Neuronal stem cell (in vitro differentiated cells): ENCODE measurements at regions not wholly inside any gene's neighbourhood (a gene's known extent, or its start where the extent isn't known, plus 50 kb on each side); places are given as distances from the start of the nearest gene placed in this dataset.

Source experiments
- DNase-seq: peaks from one replicate; pipeline ENCODE4 v3.0.0-alpha.2; 2013; ENCODE audit warnings: low spot score
- H2AFZ ChIP-seq: one replicate; pipeline ENCODE4 v1.6.1; 2013; ENCODE audit warnings: mild to moderate bottlenecking, low read length, inconsistent platforms
- H2AK5ac ChIP-seq: 2 replicates; pipeline ENCODE4 v1.6.1; 2013; ENCODE audit warnings: low read depth, mild to moderate bottlenecking, inconsistent platforms, low read length, moderate library complexity, mixed read lengths
- H2BK120ac ChIP-seq: 2 replicates; pipeline ENCODE4 v1.6.1; 2013; ENCODE audit warnings: low read depth, mild to moderate bottlenecking, inconsistent platforms, low read length, moderate library complexity, mixed read lengths
- H2BK12ac ChIP-seq: one replicate; pipeline ENCODE4 v1.6.1; 2013; ENCODE audit warnings: low read length, inconsistent platforms
- H2BK15ac ChIP-seq: 2 replicates; pipeline ENCODE4 v1.6.1; 2013; ENCODE audit warnings: mild to moderate bottlenecking, low read length, inconsistent platforms, mixed read lengths
- H2BK5ac ChIP-seq: one replicate; pipeline ENCODE4 v1.6.1; 2013; ENCODE audit warnings: inconsistent platforms, mild to moderate bottlenecking, low read length, moderate library complexity
- H3K14ac ChIP-seq: one replicate; pipeline ENCODE4 v1.6.1; 2013; ENCODE audit warnings: low read length, inconsistent platforms
- H3K18ac ChIP-seq: 2 replicates; pipeline ENCODE4 v1.6.1; 2013; ENCODE audit warnings: low read length, inconsistent platforms
- H3K23ac ChIP-seq: 2 replicates; pipeline ENCODE4 v1.6.1; 2013; ENCODE audit warnings: low read depth, mild to moderate bottlenecking, mixed read lengths, low read length, inconsistent platforms; ENCODE audit not compliant: poor library complexity
- H3K27ac ChIP-seq: replicated peaks from 3 replicates; pipeline ENCODE4 v1.5.1; 2013; ENCODE audit warnings: low read length, inconsistent platforms
- H3K27me3 ChIP-seq, 3 experiments: 2 replicates each; pipeline ENCODE4 v1.6.1; 2013; ENCODE audit warnings: low read length in 3 of 3, mild to moderate bottlenecking in 2 of 3, inconsistent platforms in 1 of 3, low read depth in 1 of 3, mixed read lengths in 1 of 3, moderate library complexity in 1 of 3; ENCODE audit not compliant: control insufficient read depth in 3 of 3, insufficient read depth in 3 of 3
- H3K36me3 ChIP-seq, 2 donors: replicated peaks in 1 of 2; 2 replicates each; pipeline ENCODE4 v1.6.1; 2013; ENCODE audit warnings: low read length in 2 of 2; ENCODE audit not compliant: control insufficient read depth in 2 of 2, insufficient read depth in 2 of 2
- H3K4ac ChIP-seq: 2 replicates; pipeline ENCODE4 v1.6.1; 2013; ENCODE audit warnings: inconsistent platforms, mild to moderate bottlenecking, low read length, moderate library complexity
- H3K4me1 ChIP-seq, 2 donors: 1 replicate in 1 of 2; 2 replicates in 1 of 2; pipeline ENCODE4 v1.6.1; 2013; ENCODE audit warnings: low read length in 2 of 2, low read depth in 1 of 2; ENCODE audit not compliant: control insufficient read depth in 2 of 2, insufficient read depth in 1 of 2
- H3K4me2 ChIP-seq: one replicate; pipeline ENCODE4 v1.6.1; 2013; ENCODE audit warnings: mild to moderate bottlenecking, low read length, inconsistent platforms; ENCODE audit not compliant: insufficient read depth, poor library complexity, severe bottlenecking
- H3K4me3 ChIP-seq, 2 donors: 2 replicates each; pipeline ENCODE4 v1.5.1; 2013; ENCODE audit warnings: low read length in 2 of 2, mild to moderate bottlenecking in 2 of 2, inconsistent platforms in 1 of 2, moderate library complexity in 1 of 2
- H3K79me1 ChIP-seq: one replicate; pipeline ENCODE4 v1.6.1; 2013; ENCODE audit warnings: low read depth, mild to moderate bottlenecking, inconsistent platforms, low read length, moderate library complexity
- H3K9ac ChIP-seq: one replicate; pipeline ENCODE4 v1.6.1; 2013; ENCODE audit warnings: mild to moderate bottlenecking, low read depth, low read length, inconsistent platforms; ENCODE audit not compliant: poor library complexity
- H3K9me3 ChIP-seq, 2 donors: replicated peaks in 1 of 2; 2 replicates each; pipeline versions ENCODE3 to v1.6.1; 2013; ENCODE audit warnings: low read length in 2 of 2, mild to moderate bottlenecking in 2 of 2, inconsistent platforms in 1 of 2, low read depth in 1 of 2, mixed read lengths in 1 of 2, moderate library complexity in 1 of 2; ENCODE audit not compliant: control insufficient read depth in 2 of 2, insufficient read depth in 1 of 2
- H4K8ac ChIP-seq: one replicate; pipeline ENCODE4 v1.6.1; 2013; ENCODE audit warnings: low read depth, mild to moderate bottlenecking, inconsistent platforms, low read length, moderate library complexity
- H4K91ac ChIP-seq: one replicate; pipeline ENCODE4 v1.6.1; 2013; ENCODE audit warnings: low read length, low read depth, mild to moderate bottlenecking, inconsistent platforms; ENCODE audit not compliant: poor library complexity
- WGBS, 2 donors: extraction: QIAGEN DNeasy Blood & Tissue Kit; methylation state at CpG; one replicate each; pipeline ENCODE4 v1.1.7; 2013; ENCODE audit warnings: missing lambda C conversion rate in 2 of 2, mixed read lengths in 1 of 2; ENCODE audit not compliant: insufficient read length in 2 of 2, insufficient replicate concordance in 1 of 2; ENCODE audit errors: extremely low coverage in 2 of 2; 5-methylcytosine and 5-hydroxymethylcytosine counted together

DNA sequence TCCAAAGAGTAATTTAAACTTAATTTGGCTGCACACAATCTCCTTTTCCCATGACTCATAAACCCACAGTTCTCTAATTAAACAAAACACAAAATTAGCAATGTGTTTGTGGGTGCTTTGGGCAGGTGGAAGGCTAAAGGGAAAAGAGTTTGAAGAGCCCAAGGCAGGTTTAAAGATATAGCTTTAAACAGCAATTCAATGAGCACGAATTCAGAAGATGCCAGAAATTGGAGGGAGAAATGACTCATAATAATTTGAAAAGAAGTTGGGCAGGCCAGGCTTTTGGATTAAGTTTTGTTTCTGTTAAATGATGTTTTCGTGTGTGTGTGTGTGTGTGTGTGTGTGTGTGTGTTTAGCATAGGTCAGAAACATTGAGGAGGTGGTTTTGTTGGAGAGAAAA, 594.8 kb upstream of the ZEB2 start:
- WGBS, 2 donors = no CpG with 5 or more reads among the region's 2 CpGs
- Histone ChIP-seq H3K14ac (no peak overlapping the region), H4K91ac (no peak overlapping the region)

DNA sequence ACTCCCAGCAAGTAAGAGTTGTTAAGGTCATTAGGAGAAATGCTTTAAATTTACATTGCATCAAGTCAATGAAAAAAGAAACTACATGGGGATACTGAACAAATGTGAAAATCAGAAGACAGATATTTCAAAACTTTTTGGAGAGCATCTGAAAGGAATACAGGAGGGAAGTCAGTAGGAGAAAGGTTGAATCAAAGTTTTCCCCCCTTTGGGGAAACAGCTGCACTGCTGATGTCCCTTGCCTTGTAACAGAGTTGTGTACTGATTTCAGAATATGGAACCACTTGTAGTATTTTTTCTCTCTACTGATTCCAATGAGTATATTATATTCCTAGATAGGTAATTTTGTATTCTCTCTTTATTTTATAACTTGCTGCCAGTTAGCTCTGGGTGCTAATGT, 592.5 kb upstream of the ZEB2 start:
- Histone ChIP-seq H3K36me3 (no peaks in the 10 kb centered on the region), H2BK12ac (no peak overlapping the region), H2AFZ (no peak overlapping the region), H2BK5ac (no peak overlapping the region), H3K4me2 (no peak overlapping the region), H4K8ac (no peak overlapping the region), H3K4me3 (no peak overlapping the region), H3K9me3 (no peaks in the 10 kb centered on the region), H3K27ac (no peak overlapping the region), H3K23ac (no peak overlapping the region), H3K79me1 (no peaks in the 10 kb centered on the region), H3K18ac (no peak overlapping the region), H4K91ac (no peak overlapping the region), H3K4ac (no peak overlapping the region), H3K9ac (no peak overlapping the region), H2AK5ac (no peak overlapping the region), H3K14ac (no peak overlapping the region), H3K4me1 (peaks cover 0 to 9% of the 10 kb centered on the region in 2 donors), H2BK120ac (no peak overlapping the region), H2BK15ac (no peak overlapping the region), H3K27me3 (no peaks in the 10 kb centered on the region)
- no peak for DNase-seq

More for the DNA sequence above, 594.8 kb upstream of the ZEB2 start:
- DNase-seq = no peak
- Histone ChIP-seq H2BK120ac (no peak overlapping the region), H2BK5ac (no peak overlapping the region), H3K4me3 (no peak overlapping the region), H3K4ac (no peak overlapping the region), H2BK12ac (no peak overlapping the region), H2AK5ac (no peak overlapping the region), H3K9me3 (no peaks in the 10 kb centered on the region), H2BK15ac (no peak overlapping the region), H3K9ac (no peak overlapping the region), H3K23ac (no peak overlapping the region), H2AFZ (no peak overlapping the region), H3K4me1 (peaks cover 0 to 9% of the 10 kb centered on the region in 2 donors), H3K27ac (no peak overlapping the region), H3K27me3 (no peaks in the 10 kb centered on the region), H3K79me1 (no peaks in the 10 kb centered on the region), H3K36me3 (no peaks in the 10 kb centered on the region), H3K4me2 (no peak overlapping the region), H4K8ac (no peak overlapping the region), H3K18ac (no peak overlapping the region)

DNA sequence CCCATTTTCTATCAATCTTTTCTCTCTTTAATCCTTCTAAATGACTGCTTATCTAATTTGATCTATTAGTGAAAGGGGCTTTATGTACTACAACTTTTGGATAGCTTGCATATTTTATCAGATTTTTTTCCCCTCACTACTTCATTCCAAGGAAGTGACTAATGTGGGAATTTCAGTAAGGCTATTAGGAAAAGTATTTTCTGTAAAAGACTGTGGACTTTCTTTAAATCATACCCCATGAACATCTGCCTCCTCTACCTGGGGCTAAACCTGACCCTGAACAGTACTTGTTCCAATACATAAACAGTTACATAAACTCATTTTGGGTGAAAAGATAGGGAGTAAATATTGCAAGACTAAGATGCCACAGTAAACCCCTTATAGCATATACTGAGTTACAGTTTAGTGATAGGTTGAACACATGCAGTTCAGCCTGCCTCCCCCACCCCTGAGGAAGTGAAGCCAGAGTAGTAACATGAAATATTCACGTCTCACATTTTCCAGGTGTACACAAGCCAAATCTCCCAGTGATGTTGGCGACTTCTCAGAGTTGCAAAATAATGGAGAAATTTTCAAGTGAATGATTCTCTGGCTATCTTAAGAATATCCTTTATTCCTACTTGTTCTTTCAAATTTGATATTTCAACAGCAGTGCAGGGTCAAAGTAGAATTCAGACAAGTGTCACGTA, 590.9 kb upstream of the ZEB2 start:
- H2BK120ac ChIP-seq = no peak overlapping the region
- no peak overlapping the region for H3K4me2 ChIP-seq
- H3K4me3 ChIP-seq = no peak overlapping the region
- WGBS, 2 donors = no CpG with 5 or more reads among the region's 3 CpGs
- no peaks in the 10 kb centered on the region for H3K79me1 ChIP-seq
- no peak for DNase-seq
- no peak overlapping the region for H4K8ac ChIP-seq
- H3K9me3 ChIP-seq = no peaks in the 10 kb centered on the region
- H3K14ac ChIP-seq = no peak overlapping the region
- no peak overlapping the region for H3K4ac ChIP-seq
- H3K36me3 ChIP-seq = no peaks in the 10 kb centered on the region
- H3K27me3 ChIP-seq = no peaks in the 10 kb centered on the region
- no peak overlapping the region for H2AFZ ChIP-seq
- no peak overlapping the region for H4K91ac ChIP-seq
- H3K27ac ChIP-seq = no peak overlapping the region
- no peak overlapping the region for H3K18ac ChIP-seq
- no peak overlapping the region for H2AK5ac ChIP-seq
- no peak overlapping the region for H3K23ac ChIP-seq
- H2BK12ac ChIP-seq = no peak overlapping the region
- H3K9ac ChIP-seq = no peak overlapping the region
- H2BK5ac ChIP-seq = no peak overlapping the region
- H3K4me1 ChIP-seq = peaks cover 0 to 5% of the 10 kb centered on the region in 2 donors
- H2BK15ac ChIP-seq = no peak overlapping the region

DNA sequence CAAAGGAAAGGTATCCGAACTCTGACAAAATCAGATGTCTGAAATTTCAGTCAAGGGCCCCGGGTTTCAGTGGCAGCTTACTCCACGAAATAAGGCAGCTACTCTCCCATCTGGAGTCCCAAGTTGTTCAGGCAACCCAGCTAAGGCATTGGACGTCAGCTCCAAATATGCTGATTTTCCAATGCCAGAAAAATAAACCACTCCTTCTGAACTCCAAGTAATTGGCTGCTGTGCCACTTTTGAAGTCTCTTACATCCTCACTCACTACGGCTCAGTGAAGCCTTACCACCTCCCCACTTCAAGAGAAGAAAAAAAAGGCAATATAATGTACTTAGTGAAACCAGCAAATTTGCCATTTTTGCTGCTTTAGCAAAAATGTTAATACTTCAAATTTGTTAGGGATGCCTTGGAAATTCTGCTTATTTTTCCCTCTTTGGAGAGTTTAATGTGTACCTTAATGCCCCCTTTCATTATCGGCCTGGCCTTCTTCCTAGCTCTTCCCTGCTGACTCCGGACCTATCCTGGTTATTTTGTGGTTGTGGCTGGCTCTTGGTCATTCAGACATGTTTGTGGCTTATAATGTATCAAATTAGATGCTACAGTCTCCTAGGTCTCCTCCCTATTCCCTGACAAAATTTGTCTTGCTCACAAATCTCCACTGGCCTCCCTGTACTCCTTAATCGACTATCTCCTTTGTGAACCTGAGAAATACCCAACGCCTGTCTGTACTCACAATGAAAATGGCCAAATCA, 589.2 kb upstream of the ZEB2 start:
- Histone ChIP-seq H2BK12ac (no peak overlapping the region), H3K23ac (no peak overlapping the region), H4K91ac (no peak overlapping the region), H2BK15ac (no peak overlapping the region), H3K4me3 (no peak overlapping the region), H3K14ac (no peak overlapping the region), H4K8ac (no peak overlapping the region), H2AK5ac (no peak overlapping the region), H3K9ac (no peak overlapping the region), H2AFZ (peak overlapping the region; percentile 43), H3K9me3 (no peaks in the 10 kb centered on the region), H3K4ac (no peak overlapping the region), H3K36me3 (no peaks in the 10 kb centered on the region), H3K27ac (no peak overlapping the region), H3K27me3 (no peaks in the 10 kb centered on the region), H3K4me1 (peaks cover 0 to 5% of the 10 kb centered on the region in 2 donors), H3K18ac (no peak overlapping the region), H3K79me1 (no peaks in the 10 kb centered on the region), H3K4me2 (no peak overlapping the region), H2BK5ac (no peak overlapping the region), H2BK120ac (no peak overlapping the region)
- no CpG with 5 or more reads among the region's 9 CpGs for WGBS, 2 donors
- DNase-seq = no peak
